Psoas muscle (tissue), 7 donors: ENCODE measurements at regions not wholly inside any gene's neighbourhood (a gene's known extent, or its start where the extent isn't known, plus 50 kb on each side); places are given as distances from the start of the nearest gene placed in this dataset.
A peak's percentile ranks its signal among the peaks of the same experiment; 100 is the strongest.

ENCODE experiments used
- ATAC-seq, 4 donors: fragments of 200-7000 bp; cut with Tn5 transposase; one replicate each; pipeline ENCODE4 v1.9.1; 2020; ENCODE audit warnings: moderate library complexity in 3 of 4, mild to moderate bottlenecking in 2 of 4
- DNase-seq, 2 donors: peaks; one replicate each; pipeline ENCODE4 v3.0.0-alpha.2; 2020
- H3K27ac ChIP-seq: fragments of 200-600 bp; one replicate; pipeline ENCODE4 v1.8.0; 2022
- H3K27me3 ChIP-seq, 3 donors: fragments of 200-600 bp in 1 of 3; one replicate each; pipeline versions ENCODE4 v1.6.1 to v1.8.0; 2013 to 2022; ENCODE audit warnings: low read length in 2 of 3, mild to moderate bottlenecking in 2 of 3, moderate library complexity in 1 of 3; ENCODE audit not compliant: insufficient read depth in 3 of 3
- H3K36me3 ChIP-seq, 2 donors: fragments of 200-600 bp in 1 of 2; one replicate each; pipeline versions ENCODE4 v1.6.1 to v1.8.0; 2013 to 2022; ENCODE audit warnings: low read depth in 1 of 2, mild to moderate bottlenecking in 1 of 2, moderate library complexity in 1 of 2; ENCODE audit not compliant: insufficient read depth in 1 of 2
- H3K4me1 ChIP-seq: fragments of 200-600 bp; one replicate; pipeline ENCODE4 v1.8.0; 2022
- H3K4me3 ChIP-seq: fragments of 200-600 bp; one replicate; pipeline ENCODE4 v1.8.0; 2022; ENCODE audit warnings: mild to moderate bottlenecking
- H3K9me3 ChIP-seq: fragments of 200-600 bp; one replicate; pipeline ENCODE4 v1.8.0; 2022
- WGBS, 3 donors: extraction: QIAGEN DNeasy Blood & Tissue Kit; methylation state at CpG; one replicate each; pipeline versions ENCODE4 v1.1.6 to v1.1.7; 2013; 5-methylcytosine and 5-hydroxymethylcytosine counted together
- intact Hi-C, 2 donors: fragments of 100-400 bp; cut with DNase I; formaldehyde crosslinking; loops; one replicate each; pipeline versions ENCODE4 v1.11.0 to v1.14.2; 2022
- TF ChIP-seq, protein P1 (sequence below): fragments of 200-600 bp; IDR thresholded peaks from one replicate; pipeline ENCODE4 v1.8.0; 2022; ENCODE audit warnings: antibody characterized with exemption
- donor health status: healthy with polysubstance abuse.
- donor health status: DM: no; HTN: no; CAD: no; lungs with moderate emphysema.
- donor health status: Bipolar disorder and iron deficiency.
- donor health status: healthy.
- donor health status: DM: yes; HTN: yes; CAD: no.
- donor health status: DM: no; HTN: no; CAD: no.
- donor health status: DM: yes; HTN: yes; CAD: no.

DNA sequence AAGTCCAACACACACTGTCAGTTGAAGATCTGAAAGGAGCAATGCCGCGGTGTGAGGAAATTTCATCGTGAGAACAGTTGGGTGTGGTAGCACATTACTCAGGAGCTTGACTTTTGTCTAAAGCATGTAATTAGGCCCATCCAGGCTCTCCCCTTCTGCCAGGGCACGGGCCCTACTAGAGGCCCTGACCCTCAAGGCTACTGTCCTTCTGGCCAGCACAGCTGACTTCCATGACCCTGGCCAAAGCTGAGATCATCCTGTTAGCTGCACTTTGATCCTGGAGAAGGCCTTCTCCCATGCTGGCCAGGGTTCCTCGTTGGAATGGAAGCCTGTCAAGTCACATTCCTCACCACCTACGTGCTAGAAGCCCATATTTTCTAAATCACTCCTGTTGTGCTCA lies 77.8 kb upstream of the SLC1A3 start:
- DNase-seq (peak; percentile 29 to 47), ATAC-seq (no peak)
- Histone ChIP-seq H3K4me3 (no peak overlapping the region), H3K27me3 (no peaks in the 10 kb centered on the region), H3K27ac (no peak overlapping the region), H3K36me3 (no peaks in the 10 kb centered on the region), H3K4me1 (no peaks in the 10 kb centered on the region), H3K9me3 (no peaks in the 10 kb centered on the region)
- 33 to 44% (median 38%) methylated on average over 6 of the region's 6 CpGs for WGBS, 3 donors
- TF ChIP-seq, protein P1, sequence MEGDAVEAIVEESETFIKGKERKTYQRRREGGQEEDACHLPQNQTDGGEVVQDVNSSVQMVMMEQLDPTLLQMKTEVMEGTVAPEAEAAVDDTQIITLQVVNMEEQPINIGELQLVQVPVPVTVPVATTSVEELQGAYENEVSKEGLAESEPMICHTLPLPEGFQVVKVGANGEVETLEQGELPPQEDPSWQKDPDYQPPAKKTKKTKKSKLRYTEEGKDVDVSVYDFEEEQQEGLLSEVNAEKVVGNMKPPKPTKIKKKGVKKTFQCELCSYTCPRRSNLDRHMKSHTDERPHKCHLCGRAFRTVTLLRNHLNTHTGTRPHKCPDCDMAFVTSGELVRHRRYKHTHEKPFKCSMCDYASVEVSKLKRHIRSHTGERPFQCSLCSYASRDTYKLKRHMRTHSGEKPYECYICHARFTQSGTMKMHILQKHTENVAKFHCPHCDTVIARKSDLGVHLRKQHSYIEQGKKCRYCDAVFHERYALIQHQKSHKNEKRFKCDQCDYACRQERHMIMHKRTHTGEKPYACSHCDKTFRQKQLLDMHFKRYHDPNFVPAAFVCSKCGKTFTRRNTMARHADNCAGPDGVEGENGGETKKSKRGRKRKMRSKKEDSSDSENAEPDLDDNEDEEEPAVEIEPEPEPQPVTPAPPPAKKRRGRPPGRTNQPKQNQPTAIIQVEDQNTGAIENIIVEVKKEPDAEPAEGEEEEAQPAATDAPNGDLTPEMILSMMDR: no peak
- intact Hi-C loops: no loop called here

- ATAC-seq (no peak), DNase-seq (no peak)
- no peak overlapping the region for H3K27ac ChIP-seq
- intact Hi-C loops: no loop called here
- TF ChIP-seq, protein P1: no peak
- no peaks in the 10 kb centered on the region for H3K9me3 ChIP-seq
- H3K4me3 ChIP-seq: no peak overlapping the region
- H3K4me1 ChIP-seq: no peaks in the 10 kb centered on the region
- 88 to 97% (median 91%) methylated on average over 1 of the region's 1 CpG for WGBS, 3 donors
- H3K36me3 ChIP-seq: no peaks in the 10 kb centered on the region
- no peaks in the 10 kb centered on the region for H3K27me3 ChIP-seq
Observed at GRCh38 chr5:36529142-36529541, 77.3 kb upstream of the SLC1A3 start.

GRCh38 chr5:36530215-36530614 lies 76.2 kb upstream of the SLC1A3 start:
- H3K4me1 ChIP-seq: peaks cover 8% of the 10 kb centered on the region
- ATAC-seq (no peak), DNase-seq (no peak)
- H3K4me3 ChIP-seq: no peak overlapping the region
- H3K9me3 ChIP-seq: no peaks in the 10 kb centered on the region
- TF ChIP-seq, protein P1: no peak
- WGBS, 3 donors: 27 to 43% (median 40%) methylated on average over 2 of the region's 2 CpGs
- intact Hi-C loops: loop anchor here in 1 of 2 donors (10.0 kb wide), 1 partner anchor 165 kb away; no protein-coding TSS in a partner anchor
- no peaks in the 10 kb centered on the region for H3K27me3 ChIP-seq
- no peak overlapping the region for H3K27ac ChIP-seq
- no peaks in the 10 kb centered on the region for H3K36me3 ChIP-seq

GRCh38 chr5:36531401-36531800 lies 75.0 kb upstream of the SLC1A3 start:
- Histone ChIP-seq H3K27ac (no peak overlapping the region), H3K36me3 (no peaks in the 10 kb centered on the region), H3K9me3 (no peaks in the 10 kb centered on the region), H3K27me3 (no peaks in the 10 kb centered on the region), H3K4me1 (peaks cover 16% of the 10 kb centered on the region), H3K4me3 (no peak overlapping the region)
- intact Hi-C loops: loop anchor here in 1 of 2 donors (10.0 kb wide), 1 partner anchor 163 kb away; no protein-coding TSS in a partner anchor
- 89 to 92% (median 92%) methylated on average over 1 of the region's 1 CpG for WGBS, 3 donors
- TF ChIP-seq, protein P1: no peak
- no peak for ATAC-seq
- DNase-seq: no peak

DNA sequence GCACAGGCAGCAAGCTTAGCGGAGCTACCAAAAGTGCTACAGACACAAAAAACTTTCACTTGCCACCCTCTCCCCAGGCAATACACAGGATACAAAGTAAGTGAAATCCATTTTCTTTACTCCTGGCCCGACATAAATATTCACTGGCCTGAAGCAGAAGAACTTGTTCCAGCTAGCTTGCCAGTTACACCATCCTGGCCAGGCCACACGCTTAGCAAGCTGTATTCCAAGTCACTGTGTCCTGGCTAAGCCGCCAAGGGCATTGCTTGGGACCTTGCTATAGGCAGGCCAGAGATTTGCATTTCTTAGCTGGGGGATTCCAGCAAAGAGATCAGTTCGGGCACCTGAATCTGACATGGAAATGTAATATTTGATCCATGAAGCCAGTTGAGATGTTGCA lies 71.0 kb upstream of the SLC1A3 start:
- Histone ChIP-seq H3K27ac (peak overlapping the region; percentile 24), H3K27me3 (no peaks in the 10 kb centered on the region), H3K36me3 (no peaks in the 10 kb centered on the region), H3K4me1 (peaks cover 16% of the 10 kb centered on the region), H3K9me3 (no peaks in the 10 kb centered on the region), H3K4me3 (no peak overlapping the region)
- DNase-seq: peak; percentile 30 to 69
- intact Hi-C loops: loop anchor here in 1 of 2 donors (10.0 kb wide), 1 partner anchor 159 kb away; no protein-coding TSS in a partner anchor
- TF ChIP-seq, protein P1: no peak
- ATAC-seq: peak; percentile 93 to 99 (median 96)
- WGBS, 3 donors: 30 to 41% (median 39%) methylated on average over 5 of the region's 5 CpGs
